Brain microvascular endothelial cell (primary cell): ENCODE measurements at regions not wholly inside any gene's neighbourhood (a gene's known extent, or its start where the extent isn't known, plus 50 kb on each side); places are given as distances from the start of the nearest gene placed in this dataset.

Experiments
- DNase-seq: peaks from one replicate; pipeline ENCODE4 v3.0.0-alpha.2; 2020
- H3K27ac ChIP-seq: fragments of 250-450 bp; sonication (Bioruptor Pico); 2 replicates; pipeline ENCODE4 v1.5.1; 2020; ENCODE audit warnings: mild to moderate bottlenecking, moderate library complexity
- H3K27me3 ChIP-seq: fragments of 250-450 bp; sonication (Bioruptor Pico); replicated peaks from 2 replicates; pipeline ENCODE4 v1.5.1; 2020; ENCODE audit warnings: mild to moderate bottlenecking
- H3K36me3 ChIP-seq: fragments of 250-450 bp; sonication (Bioruptor Pico); replicated peaks from 2 replicates; pipeline ENCODE4 v1.5.1; 2020; ENCODE audit warnings: mild to moderate bottlenecking
- H3K4me3 ChIP-seq: 2 replicates; pipeline ENCODE4 v1.5.1; 2011; ENCODE audit warnings: low read depth, mild to moderate bottlenecking, control low read depth, low read length, moderate library complexity
- in situ Hi-C: cut with HindIII; loops from 2 replicates; pipeline ENCODE4 v1.10.0; 2017; ENCODE audit warnings: low sequenced_read_pairs, low pct_ligation_motif_present
- TF ChIP-seq, protein P1 (sequence below): IDR thresholded peaks from 2 replicates; pipeline ENCODE4 v1.5.1; 2011; ENCODE audit warnings: low read depth, mild to moderate bottlenecking, moderate library complexity, low read length, control low read depth, inconsistent platforms; ENCODE audit errors: missing control alignments

- DNase-seq = no peak
- Histone ChIP-seq H3K27me3 (no peaks in the 10 kb centered on the region), H3K27ac (no peak overlapping the region), H3K4me3 (no peak overlapping the region), H3K36me3 (no peaks in the 10 kb centered on the region)
- in situ Hi-C loops = no loop called here
- TF ChIP-seq, protein P1, sequence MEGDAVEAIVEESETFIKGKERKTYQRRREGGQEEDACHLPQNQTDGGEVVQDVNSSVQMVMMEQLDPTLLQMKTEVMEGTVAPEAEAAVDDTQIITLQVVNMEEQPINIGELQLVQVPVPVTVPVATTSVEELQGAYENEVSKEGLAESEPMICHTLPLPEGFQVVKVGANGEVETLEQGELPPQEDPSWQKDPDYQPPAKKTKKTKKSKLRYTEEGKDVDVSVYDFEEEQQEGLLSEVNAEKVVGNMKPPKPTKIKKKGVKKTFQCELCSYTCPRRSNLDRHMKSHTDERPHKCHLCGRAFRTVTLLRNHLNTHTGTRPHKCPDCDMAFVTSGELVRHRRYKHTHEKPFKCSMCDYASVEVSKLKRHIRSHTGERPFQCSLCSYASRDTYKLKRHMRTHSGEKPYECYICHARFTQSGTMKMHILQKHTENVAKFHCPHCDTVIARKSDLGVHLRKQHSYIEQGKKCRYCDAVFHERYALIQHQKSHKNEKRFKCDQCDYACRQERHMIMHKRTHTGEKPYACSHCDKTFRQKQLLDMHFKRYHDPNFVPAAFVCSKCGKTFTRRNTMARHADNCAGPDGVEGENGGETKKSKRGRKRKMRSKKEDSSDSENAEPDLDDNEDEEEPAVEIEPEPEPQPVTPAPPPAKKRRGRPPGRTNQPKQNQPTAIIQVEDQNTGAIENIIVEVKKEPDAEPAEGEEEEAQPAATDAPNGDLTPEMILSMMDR = no peak
Observed at GRCh38 chr2:183347969-183348368, 223.7 kb downstream of the NUP35 start.

DNA sequence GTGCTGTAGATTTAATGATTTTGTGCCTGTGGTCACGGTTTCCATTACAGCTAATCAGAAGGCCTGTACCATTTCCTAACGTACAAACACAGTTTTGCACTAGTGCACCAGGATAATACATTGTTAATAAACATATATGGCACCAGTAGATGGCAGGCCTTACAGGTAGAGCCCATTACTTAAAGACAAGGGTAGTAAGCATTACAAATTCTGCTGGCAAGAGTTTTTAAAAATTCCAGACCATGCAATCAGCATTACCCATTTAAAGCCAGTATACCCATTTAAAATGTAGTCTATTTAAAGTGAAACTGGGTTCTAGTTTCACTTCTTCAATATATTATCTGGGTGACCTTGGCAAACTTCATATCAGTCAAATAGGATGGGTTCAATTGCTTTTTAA lies 224.2 kb downstream of the NUP35 start:
- Histone ChIP-seq H3K36me3 (no peaks in the 10 kb centered on the region), H3K4me3 (no peak overlapping the region), H3K27me3 (no peaks in the 10 kb centered on the region), H3K27ac (no peak overlapping the region)
- TF ChIP-seq, protein P1 = no peak
- no peak for DNase-seq
- in situ Hi-C loops = no loop called here

GRCh38 chr2:183349091-183349490 lies 224.8 kb downstream of the NUP35 start:
- H3K36me3 ChIP-seq = no peaks in the 10 kb centered on the region
- H3K4me3 ChIP-seq = no peak overlapping the region
- in situ Hi-C loops = no loop called here
- no peak overlapping the region for H3K27ac ChIP-seq
- no peak for DNase-seq
- TF ChIP-seq, protein P1 = no peak
- no peaks in the 10 kb centered on the region for H3K27me3 ChIP-seq

DNA sequence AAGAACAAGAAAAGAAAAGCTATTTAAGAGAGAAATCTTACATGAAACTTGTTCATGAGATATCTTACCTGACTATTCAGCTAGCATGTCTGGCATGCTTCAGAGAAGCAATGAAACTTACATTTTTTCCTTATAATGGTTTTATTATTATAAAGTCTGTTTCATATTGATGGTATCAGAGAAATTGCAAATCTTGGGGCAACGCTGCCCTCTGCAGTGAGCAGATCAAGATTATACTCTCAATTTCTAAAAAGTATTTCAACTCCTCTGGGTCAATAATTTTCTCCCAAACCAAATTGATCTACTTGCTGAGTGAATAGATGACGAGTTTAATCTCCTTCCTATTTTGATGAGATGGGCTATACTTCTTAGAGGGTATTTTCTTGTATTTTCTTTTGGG lies 235.6 kb downstream of the NUP35 start:
- Histone ChIP-seq H3K36me3 (no peaks in the 10 kb centered on the region), H3K27ac (no peak overlapping the region), H3K27me3 (no peaks in the 10 kb centered on the region), H3K4me3 (no peak overlapping the region)
- in situ Hi-C loops = no loop called here
- TF ChIP-seq, protein P1 = peak; percentile 55
- DNase-seq = peak; percentile 18

DNA sequence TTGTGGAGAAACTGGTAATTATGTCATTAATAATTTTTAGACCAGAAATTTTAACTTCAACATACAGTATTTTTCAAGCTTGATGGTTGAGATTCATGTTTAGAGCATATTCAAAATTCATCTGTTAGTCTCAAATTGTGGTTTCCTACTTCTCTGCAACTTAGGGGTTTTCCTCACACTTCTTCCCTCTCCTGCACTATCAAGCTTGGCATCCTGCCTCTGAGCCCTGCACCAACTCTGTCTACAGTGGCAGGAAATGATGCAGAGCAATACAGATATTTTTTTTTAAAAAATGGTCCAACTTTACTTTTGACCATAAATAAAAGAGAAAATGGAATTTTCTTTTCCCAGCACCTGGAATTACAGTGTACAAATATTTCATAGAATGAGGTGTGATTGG lies 247.3 kb downstream of the NUP35 start:
- peak; percentile 35 for DNase-seq
- TF ChIP-seq, protein P1 = no peak
- Histone ChIP-seq H3K27me3 (no peaks in the 10 kb centered on the region), H3K4me3 (no peak overlapping the region), H3K27ac (no peak overlapping the region), H3K36me3 (no peaks in the 10 kb centered on the region)
- in situ Hi-C loops = no loop called here

DNA sequence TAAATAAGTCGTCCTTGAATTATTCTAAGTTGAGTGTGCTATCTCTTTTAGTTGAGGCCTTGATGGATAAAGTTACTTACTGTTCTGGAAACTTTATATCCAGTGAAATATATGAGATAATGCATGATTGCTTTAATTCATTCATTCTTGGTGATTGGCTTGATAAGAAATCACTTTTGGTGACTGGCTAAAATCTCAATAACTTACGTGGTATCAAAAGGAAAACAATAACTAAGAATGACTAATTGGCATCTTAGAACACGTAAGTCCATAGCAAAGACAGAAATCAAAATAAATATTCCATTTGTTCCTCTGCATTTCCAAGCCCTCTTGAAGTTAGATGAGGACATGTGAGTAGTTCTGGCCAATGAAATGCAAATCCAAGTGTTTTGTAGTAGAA lies 251.6 kb downstream of the NUP35 start:
- TF ChIP-seq, protein P1 = no peak
- Histone ChIP-seq H3K36me3 (no peaks in the 10 kb centered on the region), H3K27me3 (no peaks in the 10 kb centered on the region), H3K27ac (no peak overlapping the region), H3K4me3 (no peak overlapping the region)
- in situ Hi-C loops = no loop called here
- DNase-seq = no peak
